Gastrocnemius medialis (tissue), 4 donors: ENCODE measurements at regions not wholly inside any gene's neighbourhood (a gene's known extent, or its start where the extent isn't known, plus 50 kb on each side); places are given as distances from the start of the nearest gene placed in this dataset.

Source experiments
- CTCF ChIP-seq, 5 experiments: fragments of 450-650 bp in 3 of 5; fragments of 200-600 bp in 2 of 5; sonication (generic) in 2 of 5; IDR thresholded peaks in 4 of 5; conservative IDR thresholded peaks in 1 of 5; 1 replicate in 4 of 5; 2 replicates in 1 of 5; pipeline ENCODE4 v1.5.1; 2016 to 2019; ENCODE audit warnings: antibody characterized with exemption in 5 of 5, mild to moderate bottlenecking in 3 of 5, moderate library complexity in 3 of 5
- POLR2A ChIP-seq, 2 donors: fragments of 450-650 bp; IDR thresholded peaks; one replicate each; pipeline ENCODE4 v1.6.1; 2017; ENCODE audit warnings: antibody characterized with exemption in 2 of 2, mild to moderate bottlenecking in 2 of 2, moderate library complexity in 2 of 2

- TF ChIP-seq POLR2A (IDR thresholded peaks at IDR 0.05) (no peak), CTCF (IDR thresholded peaks at IDR 0.05 in 4 of 5, conservative IDR thresholded peaks at IDR 0.05 in 1 of 5) (no peak)
Observed at GRCh38 chr5:5648694-5649093, 226.2 kb downstream of the ICE1 start.
